ENCODE measurements at regions not wholly inside any gene's neighbourhood (a gene's known extent, or its start where the extent isn't known, plus 50 kb on each side); places are given as distances from the start of the nearest gene placed in this dataset.

GRCh38 chr13:47831265-47831664, 169.8 kb downstream of the SUCLA2 start:
- no peak for TF ChIP-seq CTCF (conservative IDR thresholded peaks at IDR 0.05)
- no peak for TF ChIP-seq ZFX (IDR thresholded peaks at IDR 0.05)

All from C4-2B (cell line).